OCI-LY7 (cell line): ENCODE measurements at regions not wholly inside any gene's neighbourhood (a gene's known extent, or its start where the extent isn't known, plus 50 kb on each side); places are given as distances from the start of the nearest gene placed in this dataset.

ENCODE experiments used
- BruUV-seq: library from RNA; stranded (reverse); fragments of 400-500 nt; replicated peaks from 2 replicates; lab custom pipeline; 2021; lab: Mats Ljungman, UMichigan
- CTCF ChIA-PET: fragments of 300-600 bp; sonication (Branson Sonifier 250); formaldehyde crosslinking; loops from one replicate; lab custom pipeline; 2022; ENCODE audit warnings: antibody characterized with exemption; ENCODE audit not compliant: unreplicated experiment; lab: Charles Lee
- POLR2A ChIA-PET: fragments of 300-600 bp; sonication (Branson Sonifier 250); formaldehyde crosslinking; loops from one replicate; lab custom pipeline; 2022; ENCODE audit warnings: antibody characterized with exemption; lab: Charles Lee
- DNase-seq: peaks from one replicate; pipeline ENCODE4 v3.0.0-alpha.2; 2015; ENCODE audit warnings: low spot score
- H2AFZ ChIP-seq: fragments of 200-600 bp; sonication (generic), shearing (Covaris generic); 2 replicates; pipeline ENCODE4 v1.6.1; 2014; ENCODE audit warnings: mild to moderate bottlenecking, antibody characterized with exemption, low read length, moderate library complexity
- H3K27ac ChIP-seq: fragments of 200-600 bp; sonication (generic); 2 replicates; pipeline ENCODE4 v1.5.1; 2014; ENCODE audit warnings: mixed run types, low read depth, mild to moderate bottlenecking, moderate library complexity, low read length, inconsistent platforms; ENCODE audit not compliant: poor library complexity, severe bottlenecking
- H3K36me3 ChIP-seq: fragments of 200-600 bp; sonication (generic); 2 replicates; pipeline ENCODE4 v1.6.1; 2014; ENCODE audit warnings: mild to moderate bottlenecking, antibody characterized with exemption, low read length, moderate library complexity, mixed read lengths; ENCODE audit not compliant: insufficient read depth
- H3K4me1 ChIP-seq: fragments of 200-600 bp; sonication (generic); 2 replicates; pipeline ENCODE4 v1.5.1; 2014; ENCODE audit warnings: mild to moderate bottlenecking, low read length; ENCODE audit not compliant: insufficient read depth, poor library complexity, severe bottlenecking
- H3K4me2 ChIP-seq: fragments of 200-600 bp; sonication (generic); 2 replicates; pipeline ENCODE4 v1.6.1; 2014; ENCODE audit warnings: mild to moderate bottlenecking, low read length
- H3K4me3 ChIP-seq: fragments of 200-600 bp; sonication (generic); 2 replicates; pipeline ENCODE4 v1.5.1; 2014; ENCODE audit warnings: mild to moderate bottlenecking, low read depth, low read length; ENCODE audit not compliant: poor library complexity, severe bottlenecking
- H3K79me2 ChIP-seq: fragments of 200-600 bp; sonication (generic); 2 replicates; pipeline ENCODE4 v1.6.1; 2016; ENCODE audit warnings: low read depth, mild to moderate bottlenecking, low read length, moderate library complexity, mixed read lengths; ENCODE audit not compliant: insufficient read depth
- H3K9me2 ChIP-seq: fragments of 200-600 bp; sonication (generic); 2 replicates; pipeline ENCODE4 v1.6.1; 2016; ENCODE audit warnings: mild to moderate bottlenecking, low read length, mixed read lengths; ENCODE audit not compliant: insufficient read depth
- H3K9me3 ChIP-seq: fragments of 200-600 bp; sonication (generic); 2 replicates; pipeline ENCODE4 v1.6.1; 2014; ENCODE audit warnings: mild to moderate bottlenecking, mixed run types, low read length, mixed read lengths
- H4K20me1 ChIP-seq: fragments of 200-600 bp; sonication (generic); 2 replicates; pipeline ENCODE4 v1.6.1; 2014; ENCODE audit warnings: mild to moderate bottlenecking, antibody characterized with exemption, low read length, moderate library complexity, mixed read lengths; ENCODE audit not compliant: insufficient read depth
- CTCF ChIP-seq: fragments of 200-600 bp; sonication (generic); conservative IDR thresholded peaks from 2 replicates; pipeline ENCODE4 v1.5.1; 2014; ENCODE audit warnings: mild to moderate bottlenecking, antibody characterized with exemption, low read length, moderate library complexity, mixed read lengths
- EZH2phosphoT487 ChIP-seq: fragments of 200-600 bp; sonication (generic); IDR thresholded peaks from 2 replicates; pipeline ENCODE4 v1.6.1; 2018; ENCODE audit warnings: low read depth, borderline replicate concordance, mild to moderate bottlenecking, mixed run types, antibody characterized with exemption, low read length, moderate library complexity, mixed read lengths
- intact Hi-C: fragments of 100-400 bp; cut with micrococcal nuclease; formaldehyde crosslinking; loops from one replicate; pipeline ENCODE4 v1.10.0; 2022; ENCODE audit not compliant: unreplicated experiment

- no peaks in the 10 kb centered on the region for H3K4me1 ChIP-seq
- CTCF ChIA-PET = no interaction called here
- no peaks in the 10 kb centered on the region for H3K36me3 ChIP-seq
- BruUV-seq = no TSS peak
- H3K9me3 ChIP-seq = no peaks in the 10 kb centered on the region
- intact Hi-C loops = no loop called here
- POLR2A ChIA-PET = interaction anchor here (0.5 to 0.6 kb wide), 2 partner anchors 28 to 771 kb away, joined by 3 to 4 read pairs; no protein-coding TSS in a partner anchor
- DNase-seq = no peak
- no peaks in the 10 kb centered on the region for H4K20me1 ChIP-seq
- H3K4me2 ChIP-seq = no peak overlapping the region
- no peak overlapping the region for H3K27ac ChIP-seq
- no peak overlapping the region for H2AFZ ChIP-seq
- H3K9me2 ChIP-seq = no peaks in the 10 kb centered on the region
- H3K4me3 ChIP-seq = no peak overlapping the region
- TF ChIP-seq EZH2phosphoT487 (no peak), CTCF (no peak)
- no peaks in the 10 kb centered on the region for H3K79me2 ChIP-seq
Observed at GRCh38 chr14:97633131-97633738, 836.1 kb downstream of the VRK1 start.

GRCh38 chr14:97634751-97635150 lies 837.6 kb downstream of the VRK1 start:
- Histone ChIP-seq H3K79me2 (no peaks in the 10 kb centered on the region), H3K4me1 (no peaks in the 10 kb centered on the region), H4K20me1 (no peaks in the 10 kb centered on the region), H2AFZ (no peak overlapping the region), H3K9me3 (no peaks in the 10 kb centered on the region), H3K9me2 (no peaks in the 10 kb centered on the region), H3K36me3 (no peaks in the 10 kb centered on the region), H3K4me3 (no peak overlapping the region), H3K4me2 (no peak overlapping the region), H3K27ac (no peak overlapping the region)
- intact Hi-C loops = no loop called here
- TF ChIP-seq EZH2phosphoT487 (no peak), CTCF (no peak)
- POLR2A ChIA-PET = no interaction called here
- DNase-seq = no peak
- CTCF ChIA-PET = no interaction called here
- BruUV-seq = no TSS peak

- ChIA-PET POLR2A (no interaction called here), CTCF (no interaction called here)
- no peak for TF ChIP-seq CTCF
- TF ChIP-seq EZH2phosphoT487 = no peak
- no TSS peak for BruUV-seq
- no peak for DNase-seq
- intact Hi-C loops = no loop called here
- no peaks in the 10 kb centered on the region for H3K9me2 ChIP-seq
- H3K4me1 ChIP-seq = no peaks in the 10 kb centered on the region
- H3K27ac ChIP-seq = no peak overlapping the region
- no peak overlapping the region for H3K4me3 ChIP-seq
- no peak overlapping the region for H2AFZ ChIP-seq
- no peaks in the 10 kb centered on the region for H3K36me3 ChIP-seq
- no peaks in the 10 kb centered on the region for H3K9me3 ChIP-seq
- H3K79me2 ChIP-seq = no peaks in the 10 kb centered on the region
- no peak overlapping the region for H3K4me2 ChIP-seq
- no peaks in the 10 kb centered on the region for H4K20me1 ChIP-seq
Observed at GRCh38 chr14:97638864-97639263, 841.7 kb downstream of the VRK1 start.
